Stimulated activated CD4-positive, alpha-beta T cell treated with anti-CD3 and anti-CD28 coated beads, TNF-alpha, amount 100 ng/mL, for 48 hours (primary cell): ENCODE measurements at regions not wholly inside any gene's neighbourhood (a gene's known extent, or its start where the extent isn't known, plus 50 kb on each side); places are given as distances from the start of the nearest gene placed in this dataset.
"Not testable (repeated sequence)": the region's sequence is repeated elsewhere in the genome, so short reads cannot be mapped to it uniquely, and the experiment has no call there.

Experiments used
- DNase-seq, 3 donors: peaks; one replicate each; pipeline ENCODE4 v3.0.0-alpha.2; 2020; ENCODE audit warnings: low read depth in 3 of 3

DNA sequence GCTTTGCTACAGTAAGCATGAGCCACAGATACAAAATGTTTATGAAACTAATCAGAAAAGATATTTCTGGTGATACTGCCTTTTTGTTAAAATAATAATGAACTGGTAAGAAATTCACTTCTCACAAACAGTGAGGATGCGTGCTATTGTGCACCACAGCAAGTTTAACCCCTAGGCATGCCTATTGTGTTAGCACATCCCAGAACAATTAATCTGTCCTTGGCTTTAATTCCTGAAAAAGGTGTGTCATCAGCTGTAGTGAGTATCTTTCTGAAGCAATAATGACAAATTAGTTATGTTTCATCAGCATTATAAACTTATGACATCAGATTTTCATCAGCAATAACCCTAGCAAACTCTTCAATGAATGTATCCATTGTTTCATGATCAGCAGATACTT is 1307.2 kb downstream of the EFNA5 start:
- no peak for DNase-seq

DNA sequence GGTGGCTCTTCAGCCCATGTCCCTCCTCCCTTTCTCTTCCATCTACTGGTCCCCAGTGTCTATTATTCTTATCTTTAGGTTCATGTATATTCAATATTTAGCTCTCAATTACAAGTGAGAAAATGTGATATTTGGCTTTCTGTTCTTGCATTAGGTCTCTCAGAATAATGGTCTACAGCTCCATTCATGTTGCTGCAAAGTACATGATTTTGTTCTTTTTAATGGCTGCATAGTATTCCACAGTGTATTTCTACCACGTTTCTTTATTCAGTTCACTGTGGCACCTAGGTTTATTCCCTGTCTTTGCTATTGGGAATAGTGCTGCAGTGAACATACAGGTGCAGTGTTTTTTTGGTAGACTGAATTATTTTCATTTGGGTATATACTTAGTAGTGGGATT is 1308.8 kb downstream of the EFNA5 start:
- DNase-seq, result no peak

DNA sequence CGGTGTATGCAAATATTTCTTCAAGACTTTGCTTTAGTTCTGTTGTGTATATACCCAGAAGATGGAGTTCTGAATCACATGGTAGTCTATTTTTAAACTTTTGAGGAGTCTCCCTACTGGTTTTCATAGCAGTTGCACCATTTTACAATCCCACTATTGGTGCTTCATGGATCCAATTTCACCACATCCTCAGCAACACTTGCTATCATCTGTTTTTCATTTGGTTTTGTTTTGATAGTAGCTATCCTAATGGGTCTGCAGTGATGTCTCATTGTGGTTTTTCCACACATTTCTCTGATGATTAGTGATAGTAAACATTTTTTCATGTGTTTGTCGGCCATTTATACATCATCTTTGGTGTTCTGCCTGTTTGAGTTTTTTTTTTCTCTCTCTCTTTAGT is 1339.3 kb downstream of the EFNA5 start:
- no peak for DNase-seq

DNA sequence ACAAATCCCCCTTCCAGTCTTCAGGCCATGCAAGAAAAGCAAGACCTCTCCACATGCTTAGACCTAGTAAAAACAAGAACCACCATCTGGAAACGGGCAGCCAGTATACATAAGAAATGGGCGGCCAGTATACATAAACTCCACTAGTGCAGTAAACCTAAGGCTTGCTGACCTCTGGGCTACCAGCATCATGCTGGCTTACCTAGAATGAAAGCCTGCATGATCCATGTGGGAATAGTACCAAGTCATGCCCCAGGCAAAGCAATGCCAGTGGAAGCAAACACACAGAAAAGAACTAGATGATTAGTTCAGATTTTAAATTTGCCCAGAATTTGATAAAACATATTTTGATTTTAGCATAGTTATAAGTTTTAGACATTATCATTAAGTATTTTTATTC is 1346.4 kb downstream of the EFNA5 start:
- no peak for DNase-seq

DNA sequence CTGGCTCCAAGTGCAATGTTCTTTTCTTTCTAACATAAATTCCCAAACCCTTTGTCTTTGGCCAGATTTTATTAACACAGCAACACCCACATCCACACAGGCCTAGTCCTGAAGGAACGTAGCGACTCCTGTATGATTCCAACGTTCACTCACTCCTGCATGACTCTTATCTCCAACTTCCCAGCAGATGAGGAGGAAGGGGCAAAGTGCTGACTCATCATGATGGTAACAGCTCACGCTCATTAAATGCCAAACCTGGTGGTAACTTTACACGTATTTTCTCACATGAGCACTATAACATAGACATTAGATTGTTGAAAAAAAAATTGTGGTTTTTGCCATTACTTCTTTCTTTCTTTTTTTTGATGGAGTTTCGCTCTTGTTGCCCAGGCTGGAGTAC is 1349.5 kb downstream of the EFNA5 start:
- no peak for DNase-seq

DNA sequence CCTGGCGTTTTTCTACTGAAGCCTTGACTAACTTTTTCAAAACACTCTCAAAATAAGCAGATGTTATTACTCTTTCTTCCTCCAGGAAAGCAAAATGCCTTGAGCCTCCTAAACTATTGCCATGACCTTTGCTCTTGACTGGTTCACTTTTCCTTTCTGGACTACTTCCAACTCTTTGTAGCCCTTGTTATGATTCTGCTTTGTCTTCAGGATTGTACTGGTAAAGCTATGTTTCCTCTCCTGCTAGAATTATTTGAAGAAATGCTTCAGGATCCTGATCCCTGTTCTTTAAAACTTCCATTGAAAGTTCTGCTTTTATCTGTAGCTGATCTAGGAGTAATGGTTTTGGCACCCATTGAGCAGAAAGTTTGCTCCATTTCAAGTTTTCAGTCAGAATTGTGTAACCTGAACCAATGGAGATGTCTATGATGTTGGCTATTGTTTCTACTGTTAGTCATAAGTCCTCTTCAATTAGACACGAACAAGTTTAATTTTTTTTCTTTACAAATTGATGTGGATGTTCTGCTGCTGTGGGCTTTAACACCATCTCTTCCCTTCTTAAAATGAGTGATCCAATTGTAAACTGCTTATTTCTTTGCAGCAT is 1356.4 kb downstream of the EFNA5 start:
- no peak for DNase-seq

DNA sequence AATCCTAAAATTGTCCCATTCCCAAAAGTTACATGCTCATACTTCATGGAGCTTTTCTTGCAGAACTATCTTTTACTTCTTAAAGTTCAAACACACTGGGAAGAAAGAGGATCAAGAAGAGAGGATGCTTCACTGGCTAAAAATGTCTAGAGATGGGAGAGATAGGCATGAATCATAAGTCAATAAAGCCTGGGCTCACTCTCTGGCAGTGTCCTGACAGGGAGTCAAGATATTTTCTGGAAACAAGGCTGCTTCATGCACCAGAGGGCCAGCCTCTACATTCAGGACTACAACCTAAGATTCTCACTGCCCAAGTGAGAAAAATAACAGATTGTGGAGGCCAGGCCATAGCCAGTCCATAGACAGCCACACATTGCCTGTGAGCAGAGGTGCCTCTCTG is 1358.4 kb downstream of the EFNA5 start:
- no peak for DNase-seq

DNA sequence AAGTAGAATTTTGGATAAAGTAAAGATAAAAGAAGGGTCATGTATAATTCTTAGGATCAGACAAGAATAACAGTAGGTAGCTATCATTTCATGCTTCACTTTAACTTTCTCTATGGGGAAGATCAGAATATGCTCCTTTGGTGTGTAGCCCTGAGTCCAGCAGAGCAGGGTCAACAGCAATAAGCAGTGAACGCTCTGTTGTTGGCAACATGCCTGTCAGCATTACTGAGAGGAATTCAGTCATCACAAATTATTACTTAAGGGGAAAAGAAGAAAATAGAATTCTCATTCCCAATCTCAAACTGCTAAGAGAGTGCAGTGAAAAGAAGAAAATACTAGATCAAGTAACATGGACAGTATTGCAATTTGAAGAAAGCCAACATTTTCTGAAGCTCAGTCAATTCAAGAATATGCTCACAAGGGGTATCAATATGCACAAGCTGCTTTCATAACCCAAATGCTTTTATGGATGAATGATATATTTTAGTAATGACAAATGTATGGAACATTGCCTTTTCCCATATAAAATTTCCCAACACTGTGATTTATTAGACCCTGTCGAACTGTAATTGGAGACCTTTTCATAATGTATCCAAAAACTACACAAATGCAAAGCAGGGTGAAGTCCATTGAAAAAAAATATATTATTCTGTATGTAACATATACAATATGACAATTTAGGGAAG is 1359.4 kb downstream of the EFNA5 start:
- no peak for DNase-seq

DNA sequence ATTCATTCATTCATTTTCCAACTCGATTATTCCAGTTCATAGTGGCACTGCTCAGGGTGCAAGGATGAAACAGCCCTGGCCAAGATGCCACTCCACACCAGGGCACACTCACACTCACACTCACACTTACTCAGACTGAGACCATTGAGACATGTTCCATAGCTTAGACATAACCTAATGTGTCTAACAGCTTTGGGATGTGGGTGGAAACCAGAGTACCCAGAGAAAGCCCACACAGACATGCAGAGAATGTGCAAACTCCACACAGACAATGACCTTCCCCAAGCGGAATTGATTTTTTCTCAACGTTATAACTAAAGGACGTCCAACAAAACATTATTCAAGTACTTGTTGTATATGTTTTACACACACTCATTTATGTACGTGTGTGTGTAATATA is 1363.5 kb downstream of the EFNA5 start:
- no peak for DNase-seq

DNA sequence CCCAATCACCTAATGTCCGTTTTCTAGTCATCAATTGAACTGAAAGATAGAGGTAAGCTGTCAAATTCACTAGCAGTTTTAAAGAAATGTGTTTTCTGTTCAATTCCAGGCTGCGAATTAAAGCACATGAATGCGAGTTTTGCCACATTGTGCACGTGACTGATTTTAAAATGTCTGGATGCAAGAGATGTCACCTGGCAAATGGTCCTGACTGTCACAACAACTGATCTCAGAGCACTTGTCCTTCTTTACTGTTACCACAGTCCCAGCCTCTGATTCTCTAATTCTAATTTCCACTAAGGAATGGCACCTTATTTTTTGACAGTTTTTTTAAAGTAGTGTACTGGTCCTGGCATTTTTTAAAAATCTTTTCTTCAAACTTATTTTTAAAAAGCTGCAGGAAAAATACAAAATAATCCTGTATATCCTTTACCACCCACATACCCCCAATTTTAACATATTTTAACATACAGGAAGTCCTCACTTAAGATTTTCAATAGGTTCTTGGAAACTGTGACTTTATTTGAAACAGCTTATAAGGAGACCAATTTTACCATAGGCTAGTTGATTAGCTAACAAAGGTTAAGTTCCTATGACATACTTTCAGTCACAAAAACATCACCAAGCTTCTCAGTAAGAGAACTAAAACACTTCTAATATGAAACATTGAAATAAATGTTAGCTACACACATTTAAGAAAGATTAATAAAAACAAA is 1364.3 kb downstream of the EFNA5 start:
- no peak for DNase-seq

DNA sequence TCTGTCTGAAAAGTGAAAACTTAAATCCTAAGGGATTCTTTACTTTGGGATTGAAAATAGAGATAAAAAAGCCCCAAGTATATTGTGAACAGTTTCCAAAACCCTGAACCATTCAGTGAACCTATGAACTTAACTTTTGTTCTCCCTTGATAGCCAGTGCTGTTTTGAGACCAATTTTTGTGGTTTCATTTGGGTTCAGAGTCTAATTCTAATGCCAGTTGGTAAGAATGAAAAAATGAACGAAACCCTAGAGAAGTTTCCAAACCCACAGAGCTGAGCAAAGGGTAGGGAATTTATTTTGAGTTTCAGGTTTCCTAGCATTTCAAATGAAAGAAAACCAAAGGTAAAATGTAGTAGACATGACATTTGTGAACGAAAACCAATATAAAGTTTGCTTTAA is 1366.8 kb downstream of the EFNA5 start:
- no peak for DNase-seq

DNA sequence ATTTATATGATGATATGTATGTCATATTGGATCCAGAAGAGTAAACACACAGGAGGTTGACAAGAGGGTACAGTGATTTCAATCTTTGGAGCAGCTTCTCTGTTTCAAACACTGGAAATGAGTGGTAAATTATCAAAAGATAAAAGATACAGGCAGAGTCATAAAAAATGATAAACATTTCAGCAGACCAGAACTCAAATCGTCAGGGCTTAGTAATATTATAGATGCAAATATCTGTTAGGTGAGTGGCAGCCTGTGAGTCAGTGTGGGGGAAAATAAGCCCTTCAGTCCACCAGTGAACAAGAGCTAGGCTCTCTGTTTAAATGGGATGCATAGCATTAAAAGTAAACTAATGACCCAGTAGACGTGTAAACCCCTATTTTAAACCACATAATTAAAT is 1378.1 kb downstream of the EFNA5 start:
- no peak for DNase-seq

DNA sequence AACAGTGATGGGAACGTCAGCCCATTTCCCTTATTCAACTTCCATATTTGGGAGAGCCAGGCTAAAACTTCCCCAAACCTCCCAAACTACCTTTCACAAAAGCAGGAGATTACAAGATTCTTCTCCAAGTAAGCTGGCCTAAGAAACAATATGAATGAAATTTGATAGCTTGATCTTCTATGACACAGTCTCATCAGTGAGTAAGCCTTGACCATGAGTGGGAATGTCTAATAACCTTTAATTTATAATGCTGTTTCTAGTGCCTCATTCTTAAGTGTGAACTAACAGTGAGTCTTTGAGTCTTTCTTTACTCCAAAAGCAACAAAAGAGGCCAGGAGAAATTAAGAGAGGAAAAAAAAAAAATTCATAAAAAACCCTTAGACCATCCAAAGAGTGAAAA is 1379.9 kb downstream of the EFNA5 start:
- no peak for DNase-seq

DNA sequence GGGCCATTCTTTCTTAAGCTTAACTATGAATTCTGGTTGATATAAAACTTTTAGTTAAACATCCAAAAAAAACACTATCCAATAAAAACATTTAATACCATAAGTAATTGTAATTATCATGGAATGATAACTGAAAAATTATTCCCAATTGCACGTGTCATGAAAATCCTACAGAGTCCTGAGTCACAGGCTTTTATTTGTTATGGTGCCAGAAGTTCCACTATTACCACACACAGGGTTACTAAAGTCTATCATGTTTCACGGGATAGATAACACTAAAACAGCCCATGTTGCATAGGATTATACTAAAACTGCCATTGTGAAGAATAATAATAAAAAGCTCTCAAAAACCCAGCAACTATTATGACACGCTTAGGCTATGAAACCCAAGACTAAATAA is 1381.8 kb downstream of the EFNA5 start:
- DNase-seq, result no peak

DNA sequence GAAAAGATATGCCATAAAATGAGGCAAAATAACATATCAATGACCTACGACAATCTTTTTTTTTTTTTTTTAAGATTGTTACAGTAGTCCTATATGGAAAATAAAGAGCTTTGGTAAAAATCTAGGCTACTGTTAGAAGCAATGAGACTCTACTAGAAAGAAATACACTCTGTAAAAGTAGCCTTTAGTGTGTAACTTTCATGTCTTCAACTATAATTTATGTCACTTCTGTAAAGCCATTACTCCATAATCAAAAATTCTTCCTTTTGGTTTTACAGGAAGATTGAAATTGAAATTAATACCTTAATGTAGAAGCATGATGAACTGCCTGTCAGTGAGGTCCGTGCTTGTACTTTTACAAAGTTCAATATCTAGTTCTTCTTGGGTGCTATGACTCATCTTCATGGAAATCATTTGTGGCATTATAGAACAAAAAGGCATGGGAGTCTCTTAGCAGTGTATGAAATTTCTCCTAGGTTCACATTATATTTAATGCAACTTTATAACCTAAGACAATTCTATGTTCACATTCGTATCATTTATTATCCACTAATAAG is 1393.1 kb downstream of the EFNA5 start:
- no peak for DNase-seq

DNA sequence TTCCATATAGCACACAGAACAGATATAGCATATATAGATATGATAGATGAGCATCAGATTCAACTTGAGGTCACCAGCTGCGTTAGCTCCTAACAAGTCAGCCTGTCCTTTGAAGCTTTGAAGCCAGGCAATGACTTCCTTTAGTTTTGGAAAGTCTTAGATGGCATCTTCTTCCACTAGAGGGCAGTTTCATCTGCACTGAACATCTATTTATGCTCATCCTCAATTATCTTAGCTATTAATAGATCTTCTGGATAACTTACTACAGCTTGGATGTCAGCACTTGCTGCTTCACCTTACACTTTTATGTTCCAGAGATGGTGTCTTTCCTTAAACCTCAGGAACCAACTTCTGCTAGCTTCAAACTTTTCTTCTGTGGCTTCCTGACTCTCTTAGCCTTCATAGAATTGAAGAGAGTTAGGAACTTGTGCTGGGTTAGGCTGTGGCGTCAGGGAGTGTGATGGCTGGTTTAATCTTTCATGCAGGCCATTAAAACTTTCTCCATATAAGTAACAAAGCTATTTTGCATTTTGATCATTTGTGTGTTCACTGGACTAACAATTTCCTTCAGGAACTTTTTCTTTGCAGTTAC is 1401.4 kb downstream of the EFNA5 start:
- no peak for DNase-seq

DNA sequence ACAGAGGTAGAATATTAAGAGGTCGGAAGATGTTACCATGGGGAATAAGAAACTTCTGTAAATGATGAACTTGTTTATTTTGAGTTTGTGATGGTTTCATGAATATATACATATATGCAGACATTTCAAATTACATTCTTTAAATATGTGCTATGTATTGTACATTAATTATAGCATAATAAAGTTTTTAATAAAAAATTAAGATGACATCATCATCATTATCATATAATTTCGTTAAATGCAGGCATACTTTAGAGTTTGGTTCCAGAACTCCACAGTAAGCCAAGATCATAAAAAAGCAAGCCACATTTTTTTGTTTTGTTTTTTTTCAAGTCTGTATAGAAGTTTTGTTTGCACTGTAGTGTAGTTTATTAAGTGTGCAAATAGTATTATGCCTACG is 1403.5 kb downstream of the EFNA5 start:
- DNase-seq, result no peak

DNA sequence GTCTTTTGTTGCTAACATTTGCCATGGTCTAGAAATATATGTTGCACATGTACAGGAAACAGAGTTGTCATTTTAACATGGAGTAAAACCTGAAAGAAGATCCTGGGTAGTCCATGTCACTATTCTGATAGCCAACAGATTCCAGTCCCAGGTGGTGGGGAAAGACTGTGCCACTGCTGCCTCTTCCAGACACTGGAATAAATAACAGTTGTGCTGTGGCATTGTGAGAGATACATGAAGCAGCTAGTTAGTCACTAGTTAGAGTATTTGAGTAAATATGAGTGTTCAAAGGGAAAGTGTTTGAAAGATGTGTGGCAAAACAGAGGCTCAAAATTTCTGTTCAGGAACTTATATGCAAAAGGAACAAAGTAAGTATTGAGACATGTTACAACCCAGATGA is 1408.3 kb downstream of the EFNA5 start:
- DNase-seq, result no peak

DNA sequence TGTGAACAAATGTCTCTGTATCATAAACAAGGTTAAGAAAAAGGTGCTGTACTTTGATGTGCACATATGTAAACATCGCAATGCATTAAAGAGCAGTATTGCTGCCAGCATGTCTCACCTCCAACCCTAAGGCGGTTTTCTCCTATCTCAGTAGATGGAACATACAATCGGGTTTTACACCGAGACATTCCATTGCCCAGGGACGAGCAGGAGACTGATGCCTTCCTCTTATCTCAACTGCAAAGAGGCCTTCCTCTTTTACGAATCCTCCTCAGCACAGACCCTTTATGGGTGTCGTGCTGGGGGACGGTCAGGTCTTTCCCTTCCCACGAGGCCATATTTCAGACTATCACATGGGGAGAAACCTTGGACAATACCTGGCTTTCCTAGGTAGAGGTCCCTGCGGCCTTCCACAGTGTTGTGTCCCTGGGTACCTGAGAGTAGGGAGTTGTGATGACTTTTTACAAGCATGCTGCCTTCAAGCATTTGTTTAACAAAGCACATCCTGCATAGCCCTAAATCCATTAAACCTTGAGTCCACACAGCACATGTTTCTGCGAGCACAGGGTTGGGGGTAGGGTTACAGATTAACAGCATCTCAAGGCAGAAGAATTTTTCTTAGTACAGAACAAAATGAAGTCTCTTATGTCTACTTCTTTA is 1411.2 kb downstream of the EFNA5 start:
- not testable (repeated sequence) for DNase-seq

DNA sequence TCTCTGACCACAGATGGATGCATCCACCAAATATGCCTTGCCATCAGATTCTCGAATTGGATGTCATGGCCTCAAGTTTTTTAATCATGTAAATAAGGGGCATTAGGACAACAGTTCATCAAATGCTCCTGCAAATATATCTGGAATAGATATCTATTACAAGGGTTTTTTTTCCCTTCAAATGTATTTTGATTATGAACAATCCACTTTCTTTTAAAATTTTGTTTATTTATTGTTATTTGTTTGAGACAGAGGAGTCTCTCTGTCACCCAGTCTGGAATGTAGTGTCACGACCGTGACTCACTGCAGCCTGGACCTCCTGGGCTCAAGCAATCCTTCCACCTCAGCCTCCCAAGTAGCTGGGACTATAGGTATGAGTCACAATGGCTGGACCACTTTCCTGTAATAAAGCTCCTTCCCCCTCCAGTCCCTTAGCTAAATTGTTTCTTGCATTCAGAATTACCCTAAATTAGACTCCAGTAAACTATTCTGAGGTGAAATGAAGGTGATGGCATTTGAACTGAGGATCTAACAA is 1412.1 kb downstream of the EFNA5 start:
- no peak for DNase-seq

DNA sequence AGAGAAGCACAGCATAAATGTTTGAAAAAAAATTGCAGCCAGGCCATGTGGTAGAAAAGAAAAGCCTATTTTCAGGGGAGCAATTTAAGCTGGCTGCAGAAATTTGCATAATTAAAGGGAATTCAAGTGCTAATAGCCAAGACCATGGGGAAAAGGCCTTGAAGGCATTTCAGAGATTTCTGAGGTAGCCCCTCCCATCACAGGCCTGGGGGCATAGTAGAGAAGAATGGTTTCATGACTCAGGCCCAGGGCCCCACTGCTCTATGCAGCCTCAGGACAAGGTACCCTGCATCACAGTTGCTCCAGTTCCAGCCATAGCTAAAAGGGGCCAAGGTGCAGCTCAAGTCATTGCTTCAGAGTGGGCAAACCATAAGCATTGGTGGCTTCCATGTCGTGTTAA is 1416.0 kb downstream of the EFNA5 start:
- DNase-seq, result no peak
